ENCODE measurements at regions not wholly inside any gene's neighbourhood (a gene's known extent, or its start where the extent isn't known, plus 50 kb on each side); places are given as distances from the start of the nearest gene placed in this dataset.

DNA sequence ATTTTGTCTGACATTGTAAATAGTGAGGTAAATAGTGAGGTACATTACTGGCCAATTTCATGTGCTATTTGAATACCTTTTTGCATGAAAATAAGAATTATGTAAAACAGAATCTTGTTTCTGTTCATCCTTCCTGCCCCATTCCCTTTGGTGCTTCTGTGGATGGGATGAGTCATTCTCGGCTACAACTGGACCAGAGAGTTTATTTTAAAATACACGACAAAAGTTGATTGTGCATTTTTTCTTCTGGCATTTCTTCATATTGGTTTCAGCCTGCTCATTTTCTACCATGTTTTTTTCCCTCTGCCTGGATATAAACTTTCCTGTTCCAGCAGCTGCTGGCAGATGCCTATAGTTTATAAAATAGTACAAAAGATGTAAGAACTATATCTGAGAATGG lies 107.5 kb downstream of the CYSLTR2 start:
- no peak for ATAC-seq
- no peaks in the 10 kb centered on the region for H3K4me1 Mint-ChIP-seq
- peaks cover 19% of the 10 kb centered on the region for H3K9me3 Mint-ChIP-seq
- H3K27ac Mint-ChIP-seq: no peak overlapping the region
- no peak overlapping the region for H3K4me3 Mint-ChIP-seq
- peaks cover 45% of the 10 kb centered on the region for H3K27me3 Mint-ChIP-seq
- H3K36me3 Mint-ChIP-seq: no peaks in the 10 kb centered on the region

DNA sequence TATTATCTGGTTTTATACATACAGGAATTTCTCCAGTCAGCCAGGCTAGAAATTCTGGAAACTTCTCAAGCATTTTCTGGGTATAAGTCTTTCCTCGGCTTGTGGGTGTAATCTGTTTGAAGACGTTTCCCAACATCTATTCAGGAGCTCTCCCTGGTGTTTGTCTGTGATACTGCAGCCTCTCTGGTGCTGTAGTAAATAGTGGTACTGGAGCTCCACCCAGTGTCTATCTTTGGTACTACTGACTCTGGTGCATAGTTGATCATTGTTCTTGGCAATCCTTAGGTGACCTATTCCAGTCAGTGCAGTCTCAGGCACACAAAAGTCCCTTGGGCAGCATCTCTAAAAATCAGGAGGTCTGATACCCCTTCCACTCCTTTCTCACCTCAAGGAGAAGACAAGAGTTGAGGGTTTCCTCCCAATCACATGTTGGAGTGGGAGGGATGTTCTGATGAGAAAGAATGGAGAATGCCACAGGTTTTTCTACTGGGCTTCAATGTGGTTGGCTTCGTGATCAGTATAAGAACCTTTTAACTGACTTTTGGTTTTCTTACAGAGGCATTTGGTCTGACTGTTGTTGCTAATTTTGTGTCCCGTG lies 115.5 kb downstream of the CYSLTR2 start:
- no peaks in the 10 kb centered on the region for H3K36me3 Mint-ChIP-seq
- peaks cover 51% of the 10 kb centered on the region for H3K27me3 Mint-ChIP-seq
- H3K4me1 Mint-ChIP-seq: peaks cover 7% of the 10 kb centered on the region
- H3K9me3 Mint-ChIP-seq: peaks cover 17% of the 10 kb centered on the region
- ATAC-seq: peak; percentile 87
- H3K4me3 Mint-ChIP-seq: no peak overlapping the region
- H3K27ac Mint-ChIP-seq: no peak overlapping the region

DNA sequence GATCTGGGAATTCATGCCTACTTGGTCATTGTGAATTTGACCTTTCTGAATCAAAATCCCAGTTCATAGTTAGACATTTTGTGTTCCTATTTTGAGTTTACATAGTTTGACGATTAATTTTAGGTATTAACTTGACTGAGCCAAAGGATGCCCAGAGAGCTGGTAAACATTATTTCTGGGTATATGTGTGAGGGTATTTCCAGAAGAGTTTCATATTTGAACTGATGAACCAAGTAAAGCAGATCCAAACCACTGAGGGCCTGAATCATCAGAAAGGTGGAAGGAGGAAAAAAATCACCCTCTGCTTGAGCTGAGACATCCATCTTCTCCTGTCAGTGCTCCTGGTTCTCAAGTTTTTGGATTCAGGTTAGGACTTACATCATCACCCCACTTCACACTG lies 116.6 kb downstream of the CYSLTR2 start:
- peaks cover 12% of the 10 kb centered on the region for H3K9me3 Mint-ChIP-seq
- H3K4me1 Mint-ChIP-seq: peaks cover 7% of the 10 kb centered on the region
- H3K27ac Mint-ChIP-seq: no peak overlapping the region
- no peak for ATAC-seq
- peaks cover 57% of the 10 kb centered on the region for H3K27me3 Mint-ChIP-seq
- no peaks in the 10 kb centered on the region for H3K36me3 Mint-ChIP-seq
- H3K4me3 Mint-ChIP-seq: no peak overlapping the region

DNA sequence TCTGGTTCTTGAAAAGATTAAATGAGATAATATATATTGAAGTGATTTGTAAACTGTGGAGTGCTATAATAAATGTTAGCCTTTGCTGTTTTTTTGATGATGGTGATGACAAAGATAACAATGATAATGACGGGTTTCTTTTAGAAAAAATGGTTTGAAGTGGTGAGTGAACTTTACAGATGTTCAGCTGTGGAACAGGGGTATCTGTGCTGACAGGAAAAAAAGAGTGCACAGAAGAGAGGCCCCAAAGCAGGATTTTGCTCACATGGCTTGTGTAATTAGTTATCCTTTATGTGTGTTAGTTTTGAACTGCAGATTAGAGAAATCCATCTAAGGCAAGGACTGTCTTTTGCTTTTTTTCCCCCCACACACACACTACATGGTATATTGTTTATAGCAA lies 119.2 kb downstream of the CYSLTR2 start:
- H3K4me3 Mint-ChIP-seq: no peak overlapping the region
- no peak for ATAC-seq
- H3K27me3 Mint-ChIP-seq: peaks cover 56% of the 10 kb centered on the region

DNA sequence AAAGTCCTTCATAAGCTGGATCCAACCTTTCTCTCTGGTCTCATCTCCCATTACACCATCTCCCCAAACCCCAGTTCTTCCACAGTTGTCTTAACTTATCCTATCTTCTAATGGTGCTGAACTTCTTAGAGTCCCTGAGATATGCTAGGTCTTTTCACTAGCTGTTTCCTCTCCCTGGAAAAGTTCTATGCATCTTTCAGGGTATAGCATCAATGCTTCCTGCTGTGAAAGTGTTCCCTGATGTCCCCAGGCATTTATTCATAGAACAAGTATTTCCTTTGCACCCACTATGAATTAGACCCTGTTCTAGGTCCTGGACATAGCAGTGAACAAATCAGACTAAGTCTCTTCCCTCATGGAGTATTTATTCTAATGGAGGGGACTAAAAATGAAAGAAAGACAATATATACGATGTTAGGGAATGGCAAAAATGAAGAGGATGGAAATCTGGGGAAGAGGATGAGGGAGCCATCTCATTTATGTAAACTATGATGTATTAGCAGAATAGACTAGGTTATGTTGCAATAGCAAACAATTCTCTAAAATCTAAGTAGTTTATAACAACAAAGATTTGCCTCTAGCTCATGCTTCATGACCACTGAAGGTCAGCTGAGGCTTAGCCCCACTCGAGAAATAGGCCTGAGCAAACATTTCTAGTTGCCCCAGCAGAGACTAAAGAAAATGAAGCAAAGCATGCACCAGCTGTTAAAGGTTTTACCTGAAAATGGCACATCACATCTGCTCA lies 120.0 kb downstream of the CYSLTR2 start:
- ATAC-seq: no peak
- H3K36me3 Mint-ChIP-seq: no peaks in the 10 kb centered on the region
- peaks cover 49% of the 10 kb centered on the region for H3K27me3 Mint-ChIP-seq
- H3K9me3 Mint-ChIP-seq: no peaks in the 10 kb centered on the region
- H3K27ac Mint-ChIP-seq: no peak overlapping the region
- no peak overlapping the region for H3K4me3 Mint-ChIP-seq
- peaks cover 7% of the 10 kb centered on the region for H3K4me1 Mint-ChIP-seq

More for the DNA sequence above, 119.2 kb downstream of the CYSLTR2 start:
- Mint-ChIP-seq H3K27ac (no peak overlapping the region), H3K4me1 (peaks cover 7% of the 10 kb centered on the region), H3K36me3 (no peaks in the 10 kb centered on the region), H3K9me3 (peaks cover 3% of the 10 kb centered on the region)

DNA sequence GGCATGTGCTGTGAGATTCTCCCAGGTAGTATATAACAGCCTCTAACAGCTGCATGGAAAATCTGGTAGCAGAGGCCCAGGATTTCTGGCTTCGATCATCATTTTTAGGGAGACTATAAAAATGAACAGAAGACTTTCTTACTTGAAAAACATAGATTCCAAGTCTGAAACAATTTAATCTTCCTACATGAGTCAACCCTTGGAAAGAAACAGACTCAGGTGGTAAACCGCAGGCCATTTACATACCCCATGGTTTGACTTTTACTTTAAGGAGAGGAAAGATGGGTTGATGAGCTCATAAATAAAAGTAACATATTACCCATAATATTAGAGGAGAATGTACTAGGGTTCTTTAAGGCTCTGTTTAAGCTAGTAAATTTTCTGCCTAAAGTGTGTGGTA lies 121.6 kb downstream of the CYSLTR2 start:
- Mint-ChIP-seq H3K4me1 (no peaks in the 10 kb centered on the region), H3K36me3 (no peaks in the 10 kb centered on the region), H3K27ac (no peak overlapping the region), H3K4me3 (no peak overlapping the region), H3K9me3 (peaks cover 8% of the 10 kb centered on the region), H3K27me3 (peaks cover 42% of the 10 kb centered on the region)
- ATAC-seq: no peak

DNA sequence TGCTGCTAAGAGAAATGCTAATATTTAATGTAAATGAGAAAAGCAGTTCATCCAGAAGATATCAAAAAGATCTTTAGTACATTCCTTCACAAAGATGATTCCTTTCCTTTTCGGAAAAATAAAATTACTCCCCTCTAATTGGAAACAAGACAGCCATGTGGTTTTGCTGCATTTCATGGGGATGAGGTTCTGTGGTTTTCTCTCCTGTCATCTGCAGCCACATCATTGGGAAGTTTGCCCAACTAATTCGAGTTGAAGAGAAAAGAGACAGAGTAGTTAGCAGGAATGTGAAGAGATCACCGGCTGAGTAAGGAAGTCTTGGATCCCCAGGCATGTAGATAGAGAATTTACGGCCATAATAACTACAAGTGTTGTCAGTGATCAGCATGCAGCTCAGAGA lies 122.1 kb downstream of the CYSLTR2 start:
- peaks cover 42% of the 10 kb centered on the region for H3K27me3 Mint-ChIP-seq
- no peak for ATAC-seq

DNA sequence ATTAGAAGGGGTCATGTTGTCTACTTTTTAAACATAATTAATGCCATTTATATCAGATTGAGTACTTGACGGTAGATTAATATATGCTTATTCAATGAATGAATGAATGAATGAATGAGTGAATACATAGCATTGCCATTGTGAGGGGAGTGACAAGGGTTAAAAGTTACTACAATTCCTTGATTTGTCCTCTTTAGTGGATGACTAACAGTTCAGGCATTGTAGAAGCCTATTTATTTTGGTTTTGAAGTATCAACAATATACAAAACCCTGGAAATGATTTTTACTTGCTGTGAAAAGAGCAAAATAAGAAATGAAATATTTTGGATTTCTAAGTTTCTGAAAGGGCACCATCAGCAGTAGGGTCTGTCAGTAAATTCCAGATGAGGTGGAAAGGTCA lies 122.7 kb downstream of the CYSLTR2 start:
- ATAC-seq: no peak
- Mint-ChIP-seq H3K9me3 (peaks cover 8% of the 10 kb centered on the region), H3K4me3 (no peak overlapping the region), H3K36me3 (no peaks in the 10 kb centered on the region), H3K27ac (no peak overlapping the region), H3K27me3 (peaks cover 38% of the 10 kb centered on the region), H3K4me1 (no peaks in the 10 kb centered on the region)

More for the DNA sequence above, 122.1 kb downstream of the CYSLTR2 start:
- peaks cover 8% of the 10 kb centered on the region for H3K9me3 Mint-ChIP-seq
- H3K4me3 Mint-ChIP-seq: no peak overlapping the region
- no peak overlapping the region for H3K27ac Mint-ChIP-seq
- H3K36me3 Mint-ChIP-seq: no peaks in the 10 kb centered on the region
- no peaks in the 10 kb centered on the region for H3K4me1 Mint-ChIP-seq

DNA sequence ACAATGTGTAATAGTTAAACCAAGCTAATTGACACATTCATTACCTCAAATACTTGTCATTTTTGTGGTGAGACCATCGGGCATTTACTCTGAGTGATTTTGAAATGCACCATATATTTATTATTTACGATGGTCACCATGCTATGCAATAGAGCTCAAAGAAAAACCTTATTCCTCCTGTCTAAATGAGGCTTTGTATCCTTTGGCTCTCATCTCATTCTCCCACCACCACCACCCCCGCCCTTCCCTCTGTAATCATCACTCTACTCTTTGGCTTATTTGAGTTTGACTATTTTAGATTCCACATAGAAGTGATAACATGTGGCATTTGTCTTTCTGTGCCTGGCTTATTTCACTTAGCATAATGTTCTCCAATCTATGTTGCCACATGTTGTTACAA lies 124.9 kb downstream of the CYSLTR2 start:
- ATAC-seq: no peak
- H3K36me3 Mint-ChIP-seq: no peaks in the 10 kb centered on the region
- H3K4me3 Mint-ChIP-seq: no peak overlapping the region
- peaks cover 8% of the 10 kb centered on the region for H3K9me3 Mint-ChIP-seq
- H3K4me1 Mint-ChIP-seq: no peaks in the 10 kb centered on the region
- peaks cover 33% of the 10 kb centered on the region for H3K27me3 Mint-ChIP-seq
- H3K27ac Mint-ChIP-seq: no peak overlapping the region

DNA sequence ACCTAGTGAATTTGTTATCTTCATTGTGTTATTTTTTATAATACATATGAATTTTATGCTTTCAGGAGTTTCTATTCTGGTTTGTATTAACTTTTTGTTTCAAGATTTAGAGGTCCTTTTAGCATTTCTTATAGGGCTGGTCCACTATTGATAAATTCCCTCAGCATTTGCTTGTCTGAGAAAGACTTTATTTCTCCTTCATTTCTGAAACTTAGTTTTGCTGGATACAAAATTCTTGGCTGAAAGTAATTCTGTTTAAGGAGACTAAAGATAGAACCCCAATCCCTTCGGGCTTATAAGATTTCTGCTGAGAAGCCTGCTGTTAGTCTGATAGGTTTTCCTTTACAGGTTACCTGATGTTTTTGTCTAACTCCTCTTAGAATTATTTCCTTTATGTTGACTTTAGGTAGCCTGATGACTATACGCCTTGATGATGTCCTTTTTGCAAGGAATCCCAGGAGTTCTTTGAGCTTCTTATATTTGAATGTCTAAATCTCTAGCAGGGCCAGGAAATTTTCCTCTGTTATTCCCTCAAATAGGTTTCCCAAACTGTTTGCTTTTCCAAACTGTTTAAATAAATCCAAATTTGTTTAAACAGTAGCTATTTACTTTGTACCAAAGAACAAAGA lies 127.1 kb downstream of the CYSLTR2 start:
- ATAC-seq: no peak
- H3K4me1 Mint-ChIP-seq: no peaks in the 10 kb centered on the region
- no peak overlapping the region for H3K4me3 Mint-ChIP-seq
- peaks cover 28% of the 10 kb centered on the region for H3K27me3 Mint-ChIP-seq
- H3K9me3 Mint-ChIP-seq: peaks cover 8% of the 10 kb centered on the region
- H3K27ac Mint-ChIP-seq: no peak overlapping the region
- no peaks in the 10 kb centered on the region for H3K36me3 Mint-ChIP-seq

DNA sequence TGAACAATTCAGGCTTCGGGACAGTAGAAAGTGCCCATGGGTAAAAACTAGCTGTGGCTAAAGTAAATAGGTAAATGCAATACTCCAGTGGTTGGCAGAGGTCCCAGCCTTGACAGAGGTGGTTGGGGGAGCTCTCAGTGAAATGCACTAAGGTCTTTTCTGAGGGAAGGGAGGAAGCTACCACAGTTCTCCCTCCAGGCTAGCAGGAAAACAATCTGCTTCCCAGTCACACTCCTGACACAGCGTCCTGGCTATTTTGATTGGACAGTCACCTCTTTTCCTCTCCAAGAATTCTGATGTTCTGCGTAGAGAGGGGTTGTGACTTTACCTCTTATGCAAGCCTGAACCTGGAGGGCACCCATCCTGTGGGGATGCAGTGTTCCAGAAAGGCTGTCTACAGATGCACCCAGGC lies 128.7 kb downstream of the CYSLTR2 start:
- ATAC-seq: no peak
- no peak overlapping the region for H3K4me3 Mint-ChIP-seq
- H3K27me3 Mint-ChIP-seq: peaks cover 25% of the 10 kb centered on the region
- H3K9me3 Mint-ChIP-seq: peaks cover 8% of the 10 kb centered on the region
- H3K4me1 Mint-ChIP-seq: no peaks in the 10 kb centered on the region
- no peaks in the 10 kb centered on the region for H3K36me3 Mint-ChIP-seq
- no peak overlapping the region for H3K27ac Mint-ChIP-seq

DNA sequence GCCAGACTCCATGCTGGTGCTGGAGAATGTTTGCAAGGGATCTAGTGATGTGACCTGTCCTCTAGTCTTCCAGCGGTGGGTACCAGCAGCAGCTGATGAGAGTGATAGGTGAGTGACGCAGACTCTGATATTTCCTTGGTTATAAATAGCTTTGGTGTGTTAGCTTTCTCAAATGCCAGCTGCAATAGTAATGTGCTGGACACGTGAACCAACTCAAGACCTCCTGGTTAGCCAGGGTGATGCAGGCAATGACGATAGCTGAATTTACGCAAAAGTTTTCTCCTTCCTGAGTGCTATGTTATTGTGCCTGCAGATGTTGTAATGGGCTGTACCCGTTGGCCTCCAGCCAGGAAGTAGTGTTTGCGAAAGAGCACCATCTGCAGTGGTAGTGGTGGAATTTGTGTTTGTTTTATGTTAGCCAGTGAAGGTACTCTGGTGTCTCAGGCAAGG lies 129.5 kb downstream of the CYSLTR2 start:
- no peaks in the 10 kb centered on the region for H3K36me3 Mint-ChIP-seq
- ATAC-seq: no peak
- H3K27ac Mint-ChIP-seq: no peak overlapping the region
- peaks cover 8% of the 10 kb centered on the region for H3K9me3 Mint-ChIP-seq
- H3K27me3 Mint-ChIP-seq: peaks cover 20% of the 10 kb centered on the region
- no peak overlapping the region for H3K4me3 Mint-ChIP-seq
- no peaks in the 10 kb centered on the region for H3K4me1 Mint-ChIP-seq

DNA sequence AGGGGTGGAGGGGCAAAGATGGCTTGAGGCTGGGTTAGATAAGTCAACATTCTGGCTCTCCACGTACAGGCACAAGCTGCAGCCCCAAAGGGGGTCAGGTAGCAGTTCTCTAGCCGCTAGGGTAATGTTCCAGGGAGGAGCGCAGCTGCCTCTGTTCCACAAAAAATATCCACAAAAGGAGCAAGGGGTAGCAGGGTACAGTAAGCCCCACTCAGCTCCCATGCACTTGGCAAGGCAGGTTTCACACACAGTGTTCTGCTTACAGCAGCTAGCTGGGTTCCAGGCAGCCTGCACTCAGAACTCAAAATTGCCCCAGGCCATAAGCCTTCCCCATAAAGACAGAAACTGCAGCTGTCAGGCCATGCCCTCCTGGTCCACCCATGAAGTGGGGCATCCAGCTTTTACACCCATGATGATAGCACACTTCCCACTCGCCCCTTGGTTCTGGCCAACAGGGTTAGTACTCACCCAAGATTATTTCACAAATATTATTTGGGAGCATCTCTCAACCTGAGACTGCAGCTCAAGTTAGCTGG lies 130.0 kb downstream of the CYSLTR2 start:
- no peak overlapping the region for H3K4me3 Mint-ChIP-seq
- peaks cover 20% of the 10 kb centered on the region for H3K27me3 Mint-ChIP-seq
- no peak overlapping the region for H3K27ac Mint-ChIP-seq
- peaks cover 8% of the 10 kb centered on the region for H3K9me3 Mint-ChIP-seq
- H3K36me3 Mint-ChIP-seq: no peaks in the 10 kb centered on the region
- no peaks in the 10 kb centered on the region for H3K4me1 Mint-ChIP-seq
- no peak for ATAC-seq

DNA sequence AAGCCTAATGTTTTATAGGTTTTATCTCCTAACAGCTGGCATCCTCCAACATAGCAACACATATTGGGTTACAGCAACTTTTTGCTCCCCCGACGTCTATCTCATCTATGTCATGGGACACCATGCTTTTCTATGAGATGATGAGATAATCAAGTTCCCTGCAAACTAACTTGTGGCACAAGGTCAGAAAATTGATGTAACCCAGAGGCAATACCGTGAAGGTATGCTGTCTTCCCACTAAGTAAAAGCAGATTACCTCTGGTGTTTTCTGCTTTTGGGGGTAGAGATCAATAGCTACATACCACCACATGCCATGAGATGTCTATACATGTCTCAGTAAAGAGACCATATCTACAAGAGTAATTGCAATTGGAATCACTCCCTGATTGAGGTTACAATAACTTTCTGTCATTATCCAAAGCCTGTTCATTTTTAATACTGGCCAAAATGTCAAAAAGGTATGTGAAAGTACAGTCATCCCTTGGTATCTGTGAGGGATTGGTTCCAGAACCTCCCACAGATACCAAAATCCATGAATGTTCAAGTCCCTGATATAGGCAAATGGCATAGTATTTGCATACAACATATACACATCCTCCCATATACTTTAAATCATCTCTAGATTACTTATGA lies 131.3 kb downstream of the CYSLTR2 start:
- no peaks in the 10 kb centered on the region for H3K4me1 Mint-ChIP-seq
- no peak for ATAC-seq
- no peaks in the 10 kb centered on the region for H3K36me3 Mint-ChIP-seq
- no peak overlapping the region for H3K4me3 Mint-ChIP-seq
- H3K27me3 Mint-ChIP-seq: peaks cover 20% of the 10 kb centered on the region
- peaks cover 3% of the 10 kb centered on the region for H3K9me3 Mint-ChIP-seq
- no peak overlapping the region for H3K27ac Mint-ChIP-seq

DNA sequence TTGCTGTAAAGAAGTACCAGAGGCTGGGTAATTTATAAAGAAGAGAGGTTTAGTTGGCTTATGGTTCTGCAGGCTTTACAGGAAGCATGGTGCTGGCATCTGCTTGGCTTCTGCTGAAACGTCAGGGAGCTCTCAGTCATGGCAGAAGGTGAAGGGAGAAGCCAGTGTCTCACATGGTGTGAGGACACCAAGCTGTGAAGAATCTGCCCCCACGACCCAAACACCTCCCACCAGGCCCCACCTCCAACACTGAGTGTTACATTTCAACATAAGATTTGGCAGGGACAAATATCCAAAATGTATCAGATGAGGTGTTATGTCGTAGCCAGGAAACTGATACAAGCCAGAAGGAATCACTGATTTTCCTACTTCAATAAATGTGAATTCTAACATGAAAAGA lies 136.5 kb downstream of the CYSLTR2 start:
- Mint-ChIP-seq H3K9me3 (no peaks in the 10 kb centered on the region), H3K4me3 (no peak overlapping the region), H3K27me3 (peaks cover 10% of the 10 kb centered on the region), H3K4me1 (no peaks in the 10 kb centered on the region), H3K36me3 (no peaks in the 10 kb centered on the region), H3K27ac (no peak overlapping the region)
- no peak for ATAC-seq

Data from stimulated activated memory B cell treated with anti-CD40 and anti-IgM and Interleukin-4, amounts not matched to agents 10 μg/mL and 1 μg/mL and 100 μg/mL, for 72 hours (primary cell).